ENCODE measurements at regions not wholly inside any gene's neighbourhood (a gene's known extent, or its start where the extent isn't known, plus 50 kb on each side); places are given as distances from the start of the nearest gene placed in this dataset.
"Not testable (repeated sequence)": the region's sequence is repeated elsewhere in the genome, so short reads cannot be mapped to it uniquely, and the experiment has no call there.

DNA sequence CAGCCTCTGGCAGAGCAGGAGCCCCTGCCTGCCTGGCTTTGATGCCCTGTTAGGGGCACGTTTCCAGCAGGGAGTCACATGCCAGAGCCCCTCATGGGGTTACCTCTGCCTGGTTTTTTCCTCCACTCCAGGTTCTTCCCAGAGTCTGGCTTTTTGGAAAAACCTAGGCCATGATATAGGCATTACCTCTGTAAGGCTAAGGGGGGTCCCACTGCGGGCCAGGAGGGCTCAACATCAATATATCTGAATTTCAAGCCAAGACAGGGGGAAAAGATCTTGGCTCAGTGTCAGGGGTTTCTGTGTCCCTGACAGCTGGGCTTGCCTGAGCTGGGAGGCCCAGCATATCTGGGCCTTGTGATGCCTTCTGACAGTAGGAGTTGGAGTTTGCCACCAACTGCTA is 127.4 kb downstream of the POTEH start:
- H3F3A ChIP-seq (replicated peaks; ENCODE audit: insufficient read depth); H3K4me1 ChIP-seq (ENCODE audit: control insufficient read depth in 1 of 2, insufficient read depth in 2 of 2, low read depth in 1 of 2, low read length in 1 of 2); H3K27ac ChIP-seq (ENCODE audit: low read depth in 2 of 2, low read length in 1 of 2); H3K9ac ChIP-seq; POLR2A ChIA-PET; CTCF ChIA-PET; H2AFZ ChIP-seq (ENCODE audit: low read depth); H4K20me1 ChIP-seq (ENCODE audit: insufficient read depth); H3K9me3 ChIP-seq; H3K27me3 ChIP-seq (ENCODE audit: insufficient read depth); H3K36me3 ChIP-seq (replicated peaks in 1 of 2; ENCODE audit: control insufficient read depth in 1 of 2, insufficient read depth in 2 of 2, low read length in 1 of 2); H3K4me3 ChIP-seq (ENCODE audit: low read depth in 2 of 2, low read length in 1 of 2); H3K4me2 ChIP-seq; H3K9me2 ChIP-seq; H3K79me2 ChIP-seq (ENCODE audit: insufficient read depth); DNase-seq: not testable (repeated sequence)
- 89% methylated on average over 1 of the region's 2 CpGs for WGBS (ENCODE audit: low lambda C conversion rate)

DNA sequence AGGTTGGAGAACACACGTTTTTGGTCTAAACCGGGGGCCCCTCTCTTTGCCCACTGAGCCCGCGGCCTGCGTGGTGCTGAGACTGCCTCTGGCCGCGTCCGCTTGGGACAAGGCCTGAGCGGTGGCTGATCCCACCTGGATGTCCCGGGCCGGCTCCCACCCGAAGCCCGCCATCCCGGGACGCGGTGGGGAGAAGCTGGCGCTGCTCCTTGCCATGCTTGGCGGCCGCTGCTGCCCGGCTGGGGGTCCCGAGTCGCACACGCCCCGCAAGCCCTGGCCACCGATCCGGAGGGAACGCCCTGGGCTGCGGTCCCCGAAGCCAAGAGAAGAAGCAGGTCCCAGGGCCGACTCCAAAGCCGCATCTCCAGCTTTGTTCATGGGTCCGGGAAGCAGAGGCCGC is 130.1 kb downstream of the POTEH start:
- H3K79me2 ChIP-seq (ENCODE audit: insufficient read depth); CTCF ChIA-PET; H3K4me2 ChIP-seq; H3K4me1 ChIP-seq (ENCODE audit: control insufficient read depth in 1 of 2, insufficient read depth in 2 of 2, low read depth in 1 of 2, low read length in 1 of 2); H3K27me3 ChIP-seq (ENCODE audit: insufficient read depth); H3K27ac ChIP-seq (ENCODE audit: low read depth in 2 of 2, low read length in 1 of 2); POLR2A ChIA-PET; H2AFZ ChIP-seq (ENCODE audit: low read depth); H3K36me3 ChIP-seq (replicated peaks in 1 of 2; ENCODE audit: control insufficient read depth in 1 of 2, insufficient read depth in 2 of 2, low read length in 1 of 2); H3F3A ChIP-seq (replicated peaks; ENCODE audit: insufficient read depth); H3K9me3 ChIP-seq; H4K20me1 ChIP-seq (ENCODE audit: insufficient read depth); DNase-seq; H3K4me3 ChIP-seq (ENCODE audit: low read depth in 2 of 2, low read length in 1 of 2); H3K9ac ChIP-seq; H3K9me2 ChIP-seq: not testable (repeated sequence)
- no CpG with 5 or more reads among the region's 33 CpGs for WGBS (ENCODE audit: low lambda C conversion rate)

DNA sequence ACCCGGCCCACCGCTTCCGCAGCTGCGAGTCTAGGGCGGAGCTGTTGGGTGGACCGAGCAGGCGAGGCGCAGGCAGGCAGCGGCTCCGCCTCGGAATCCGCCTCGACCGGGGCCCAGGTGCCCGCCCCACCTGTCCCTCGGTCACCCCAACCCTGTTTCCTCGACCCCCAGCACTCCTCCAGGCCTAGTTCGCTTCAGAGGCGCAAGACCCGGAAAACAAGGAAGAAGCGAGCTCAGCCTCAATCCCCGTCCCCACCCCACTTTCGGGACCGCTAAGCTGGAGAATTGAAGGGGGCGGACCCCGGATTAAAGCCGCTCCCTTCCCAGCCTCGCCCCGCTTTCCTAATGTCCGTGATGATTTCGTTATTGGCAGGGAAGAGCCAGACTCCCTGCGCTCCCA is 131.3 kb downstream of the POTEH start:
- H3F3A ChIP-seq (replicated peaks; ENCODE audit: insufficient read depth); H3K9me2 ChIP-seq; POLR2A ChIA-PET; CTCF ChIA-PET; H3K27ac ChIP-seq (ENCODE audit: low read depth in 2 of 2, low read length in 1 of 2); DNase-seq; H3K27me3 ChIP-seq (ENCODE audit: insufficient read depth); H2AFZ ChIP-seq (ENCODE audit: low read depth); H3K4me1 ChIP-seq (ENCODE audit: control insufficient read depth in 1 of 2, insufficient read depth in 2 of 2, low read depth in 1 of 2, low read length in 1 of 2); H4K20me1 ChIP-seq (ENCODE audit: insufficient read depth); H3K79me2 ChIP-seq (ENCODE audit: insufficient read depth); H3K9me3 ChIP-seq; H3K36me3 ChIP-seq (replicated peaks in 1 of 2; ENCODE audit: control insufficient read depth in 1 of 2, insufficient read depth in 2 of 2, low read length in 1 of 2); H3K9ac ChIP-seq: not testable (repeated sequence)
- Histone ChIP-seq H3K4me3 (ENCODE audit: low read depth in 2 of 2, low read length in 1 of 2) (peak overlapping the region in 1 of 2 experiments; percentile 33; a peak in 2 of 4 replicates), H3K4me2 (peak overlapping the region; percentile 63; the same call in 1 of the 2 replicates)
- no CpG with 5 or more reads among the region's 32 CpGs for WGBS (ENCODE audit: low lambda C conversion rate)

DNA sequence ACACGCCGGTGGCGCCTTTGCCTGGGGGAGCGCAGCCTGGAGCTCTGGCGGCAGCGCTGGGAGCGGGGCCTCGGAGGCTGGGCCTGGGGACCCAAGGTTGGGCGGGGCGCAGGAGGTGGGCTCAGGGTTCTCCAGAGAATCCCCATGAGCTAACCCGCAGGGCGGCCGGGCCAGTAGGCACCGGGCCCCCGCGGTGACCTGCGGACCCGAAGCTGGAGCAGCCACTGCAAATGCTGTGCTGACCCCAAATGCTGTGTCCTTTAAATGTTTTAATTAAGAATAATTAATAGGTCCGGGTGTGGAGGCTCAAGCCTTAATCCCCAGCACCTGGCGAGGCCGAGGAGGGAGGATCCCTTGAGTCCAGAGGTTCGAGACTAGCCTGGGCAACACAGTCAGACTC is 132.2 kb downstream of the POTEH start:
- CTCF ChIA-PET; H4K20me1 ChIP-seq (ENCODE audit: insufficient read depth); H3K9me3 ChIP-seq; H3K36me3 ChIP-seq (replicated peaks in 1 of 2; ENCODE audit: control insufficient read depth in 1 of 2, insufficient read depth in 2 of 2, low read length in 1 of 2); H3K27ac ChIP-seq (ENCODE audit: low read depth in 2 of 2, low read length in 1 of 2); DNase-seq; H3K4me3 ChIP-seq (ENCODE audit: low read depth in 2 of 2, low read length in 1 of 2); H3K4me2 ChIP-seq; H3K4me1 ChIP-seq (ENCODE audit: control insufficient read depth in 1 of 2, insufficient read depth in 2 of 2, low read depth in 1 of 2, low read length in 1 of 2); H3K79me2 ChIP-seq (ENCODE audit: insufficient read depth); H3K27me3 ChIP-seq (ENCODE audit: insufficient read depth); POLR2A ChIA-PET; H3F3A ChIP-seq (replicated peaks; ENCODE audit: insufficient read depth); H3K9me2 ChIP-seq; H3K9ac ChIP-seq; H2AFZ ChIP-seq (ENCODE audit: low read depth): not testable (repeated sequence)
- WGBS (ENCODE audit: low lambda C conversion rate), result 100% methylated on average over 1 of the region's 22 CpGs

DNA sequence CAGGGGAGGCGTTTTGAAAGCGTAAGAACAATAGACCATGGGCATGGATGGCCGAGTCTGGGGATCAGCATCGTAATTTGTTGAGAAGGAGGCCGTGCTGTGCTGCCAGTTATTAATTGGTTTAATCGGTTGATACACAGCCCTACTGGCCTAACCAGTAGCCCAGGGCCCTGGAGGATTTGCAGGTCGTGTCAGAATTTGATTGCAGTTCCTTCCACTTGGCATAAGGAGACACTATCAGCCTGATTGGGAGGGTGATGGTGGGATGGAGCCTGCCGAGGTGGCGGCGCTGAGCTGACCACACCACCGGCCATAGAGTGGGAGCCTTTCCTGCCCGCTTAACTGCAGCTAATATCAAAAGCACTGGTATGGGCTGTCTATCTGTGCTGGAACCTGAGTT is 133.4 kb downstream of the POTEH start:
- H3K79me2 ChIP-seq (ENCODE audit: insufficient read depth); H3F3A ChIP-seq (replicated peaks; ENCODE audit: insufficient read depth); H3K27ac ChIP-seq (ENCODE audit: low read depth in 2 of 2, low read length in 1 of 2); H3K27me3 ChIP-seq (ENCODE audit: insufficient read depth); H3K9me2 ChIP-seq; POLR2A ChIA-PET; H3K36me3 ChIP-seq (replicated peaks in 1 of 2; ENCODE audit: control insufficient read depth in 1 of 2, insufficient read depth in 2 of 2, low read length in 1 of 2); H3K4me1 ChIP-seq (ENCODE audit: control insufficient read depth in 1 of 2, insufficient read depth in 2 of 2, low read depth in 1 of 2, low read length in 1 of 2); H3K9ac ChIP-seq; H3K9me3 ChIP-seq; H3K4me2 ChIP-seq; H4K20me1 ChIP-seq (ENCODE audit: insufficient read depth); DNase-seq; CTCF ChIA-PET; H3K4me3 ChIP-seq (ENCODE audit: low read depth in 2 of 2, low read length in 1 of 2); H2AFZ ChIP-seq (ENCODE audit: low read depth): not testable (repeated sequence)
- 22% methylated on average over 6 of the region's 12 CpGs for WGBS (ENCODE audit: low lambda C conversion rate)

DNA sequence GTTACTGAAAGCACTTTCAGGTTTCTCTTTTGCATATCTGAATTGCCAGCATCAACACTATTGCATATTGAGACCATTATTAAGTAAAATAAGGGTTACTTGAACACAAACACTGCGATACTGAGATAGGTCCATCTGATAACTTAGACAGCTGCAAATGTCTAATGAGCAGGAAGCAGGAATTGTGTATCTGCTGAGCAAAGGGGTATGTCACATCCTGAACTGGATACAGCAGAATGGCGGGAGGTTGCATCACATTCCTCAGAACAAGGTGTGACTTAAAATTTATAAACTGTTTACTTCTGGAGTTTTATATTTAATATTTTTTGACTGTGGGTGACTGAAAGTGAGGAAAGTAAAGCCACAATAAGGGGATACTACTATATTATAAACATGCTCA is 142.4 kb downstream of the POTEH start:
- H3F3A ChIP-seq (replicated peaks; ENCODE audit: insufficient read depth); H3K4me1 ChIP-seq (ENCODE audit: control insufficient read depth in 1 of 2, insufficient read depth in 2 of 2, low read depth in 1 of 2, low read length in 1 of 2); CTCF ChIA-PET; H2AFZ ChIP-seq (ENCODE audit: low read depth); DNase-seq; H4K20me1 ChIP-seq (ENCODE audit: insufficient read depth); H3K27ac ChIP-seq (ENCODE audit: low read depth in 2 of 2, low read length in 1 of 2); H3K4me2 ChIP-seq; H3K9ac ChIP-seq; POLR2A ChIA-PET; H3K36me3 ChIP-seq (replicated peaks in 1 of 2; ENCODE audit: control insufficient read depth in 1 of 2, insufficient read depth in 2 of 2, low read length in 1 of 2); H3K4me3 ChIP-seq (ENCODE audit: low read depth in 2 of 2, low read length in 1 of 2); H3K9me3 ChIP-seq; H3K27me3 ChIP-seq (ENCODE audit: insufficient read depth); H3K9me2 ChIP-seq; H3K79me2 ChIP-seq (ENCODE audit: insufficient read depth): not testable (repeated sequence)
- 12% methylated on average over 2 of the region's 2 CpGs for WGBS (ENCODE audit: low lambda C conversion rate)

DNA sequence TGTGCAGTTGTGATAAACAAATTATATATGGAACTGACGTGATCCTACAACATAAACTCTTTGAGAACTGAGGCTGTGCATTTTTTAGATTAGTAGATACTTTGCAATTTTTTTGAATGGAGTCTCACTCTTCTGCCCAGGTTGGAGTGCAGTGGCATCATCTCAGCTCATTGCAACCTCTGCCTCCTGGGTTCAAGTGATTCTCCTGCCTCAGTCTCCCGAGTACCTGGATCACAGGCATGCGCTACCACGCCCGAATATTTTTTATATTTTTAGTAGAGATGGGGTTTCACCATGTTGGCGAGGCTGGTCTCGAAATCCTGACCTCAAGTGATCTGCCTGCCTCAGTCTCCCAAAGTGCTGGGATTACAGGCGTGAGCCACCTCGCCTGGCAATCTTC is 145.9 kb downstream of the POTEH start:
- POLR2A ChIA-PET; H3K27ac ChIP-seq (ENCODE audit: low read depth in 2 of 2, low read length in 1 of 2); H3K36me3 ChIP-seq (replicated peaks in 1 of 2; ENCODE audit: control insufficient read depth in 1 of 2, insufficient read depth in 2 of 2, low read length in 1 of 2); H2AFZ ChIP-seq (ENCODE audit: low read depth); H3K9me3 ChIP-seq; H3K79me2 ChIP-seq (ENCODE audit: insufficient read depth); H3K27me3 ChIP-seq (ENCODE audit: insufficient read depth); H3K4me2 ChIP-seq; H3K9ac ChIP-seq; H4K20me1 ChIP-seq (ENCODE audit: insufficient read depth); H3F3A ChIP-seq (replicated peaks; ENCODE audit: insufficient read depth); H3K4me3 ChIP-seq (ENCODE audit: low read depth in 2 of 2, low read length in 1 of 2); DNase-seq; H3K9me2 ChIP-seq; H3K4me1 ChIP-seq (ENCODE audit: control insufficient read depth in 1 of 2, insufficient read depth in 2 of 2, low read depth in 1 of 2, low read length in 1 of 2); CTCF ChIA-PET: not testable (repeated sequence)
- 30% methylated on average over 9 of the region's 9 CpGs for WGBS (ENCODE audit: low lambda C conversion rate)
